Sciatic nerve (tissue), 2 donors: ENCODE measurements at regions not wholly inside any gene's neighbourhood (a gene's known extent, or its start where the extent isn't known, plus 50 kb on each side); places are given as distances from the start of the nearest gene placed in this dataset.
A peak's percentile ranks its signal among the peaks of the same experiment; 100 is the strongest.
"Not testable (repeated sequence)": the region's sequence is repeated elsewhere in the genome, so short reads cannot be mapped to it uniquely, and the experiment has no call there.

Source experiments
- ATAC-seq: fragments of 200-7000 bp; cut with Tn5 transposase; one replicate; pipeline ENCODE4 v1.9.1; 2020; ENCODE audit warnings: mild to moderate bottlenecking, moderate library complexity
- DNase-seq: peaks from one replicate; pipeline ENCODE4 v3.0.0-alpha.2; 2020; ENCODE audit warnings: low spot score
- intact Hi-C: fragments of 100-400 bp; cut with DNase I; formaldehyde crosslinking; loops from one replicate; pipeline ENCODE4 v1.14.2; 2022
- donor health status: DM: no; HTN: no; CAD: no.
- donor health status: DM: no; HTN: no; CAD: no.

- ATAC-seq, DNase-seq, intact Hi-C loops: not testable (repeated sequence)
Observed at GRCh38 chr2:87432711-87433453, 315.0 kb upstream of the PLGLB2 start.

- intact Hi-C loops, ATAC-seq, DNase-seq: not testable (repeated sequence)
Observed at GRCh38 chr2:87436007-87436406, 311.9 kb upstream of the PLGLB2 start.

GRCh38 chr2:87437701-87438260 is 310.1 kb upstream of the PLGLB2 start:
- intact Hi-C loops, DNase-seq: not testable (repeated sequence)
- ATAC-seq, result peak; percentile 44

- DNase-seq, ATAC-seq, intact Hi-C loops: not testable (repeated sequence)
Observed at GRCh38 chr2:87438780-87439454, 309.0 kb upstream of the PLGLB2 start.

GRCh38 chr2:87439617-87440204 is 308.2 kb upstream of the PLGLB2 start:
- ATAC-seq, intact Hi-C loops, DNase-seq: not testable (repeated sequence)

- DNase-seq, ATAC-seq, intact Hi-C loops: not testable (repeated sequence)
Observed at GRCh38 chr2:87440650-87441049, 307.2 kb upstream of the PLGLB2 start.

- ATAC-seq, DNase-seq, intact Hi-C loops: not testable (repeated sequence)
Observed at GRCh38 chr2:87441375-87441774, 306.5 kb upstream of the PLGLB2 start.

- DNase-seq, ATAC-seq, intact Hi-C loops: not testable (repeated sequence)
Observed at GRCh38 chr2:87442983-87443577, 304.8 kb upstream of the PLGLB2 start.

GRCh38 chr2:87444951-87445350 is 302.9 kb upstream of the PLGLB2 start:
- intact Hi-C loops, DNase-seq, ATAC-seq: not testable (repeated sequence)

GRCh38 chr2:87445613-87446312 is 302.1 kb upstream of the PLGLB2 start:
- DNase-seq, intact Hi-C loops, ATAC-seq: not testable (repeated sequence)

- peak; percentile 34 for ATAC-seq
- intact Hi-C loops, DNase-seq: not testable (repeated sequence)
Observed at GRCh38 chr2:87446313-87446696, 301.6 kb upstream of the PLGLB2 start.

GRCh38 chr2:87449462-87449980 is 298.4 kb upstream of the PLGLB2 start:
- intact Hi-C loops, DNase-seq, ATAC-seq: not testable (repeated sequence)

- DNase-seq, ATAC-seq, intact Hi-C loops: not testable (repeated sequence)
Observed at GRCh38 chr2:87452193-87452592, 295.7 kb upstream of the PLGLB2 start.

- not testable (repeated sequence) for DNase-seq
Observed at GRCh38 chr2:87452861-87453260, 295.0 kb upstream of the PLGLB2 start.

GRCh38 chr2:87453965-87454364 is 293.9 kb upstream of the PLGLB2 start:
- peak; percentile 63 for ATAC-seq
- intact Hi-C loops, DNase-seq: not testable (repeated sequence)

More at GRCh38 chr2:87452861-87453260, 295.0 kb upstream of the PLGLB2 start:
- intact Hi-C loops, ATAC-seq: not testable (repeated sequence)

- DNase-seq, intact Hi-C loops: not testable (repeated sequence)
- peak; percentile 12 for ATAC-seq
Observed at GRCh38 chr2:87454421-87454820, 293.5 kb upstream of the PLGLB2 start.

GRCh38 chr2:87455209-87455853 is 292.6 kb upstream of the PLGLB2 start:
- ATAC-seq, result peak; percentile 92
- DNase-seq, intact Hi-C loops: not testable (repeated sequence)
